IPS-15b (cell line): ENCODE measurements at regions not wholly inside any gene's neighbourhood (a gene's known extent, or its start where the extent isn't known, plus 50 kb on each side); places are given as distances from the start of the nearest gene placed in this dataset.

ENCODE experiments used
- H3K27me3 ChIP-seq: one replicate; pipeline ENCODE4 v1.6.1; 2013; ENCODE audit warnings: low read length; ENCODE audit not compliant: control insufficient read depth, insufficient read depth
- H3K36me3 ChIP-seq: one replicate; pipeline ENCODE4 v1.6.1; 2013; ENCODE audit warnings: low read length; ENCODE audit not compliant: control insufficient read depth, insufficient read depth
- H3K4me1 ChIP-seq: one replicate; pipeline ENCODE4 v1.6.1; 2013; ENCODE audit warnings: mild to moderate bottlenecking, low read length; ENCODE audit not compliant: control insufficient read depth, insufficient read depth
- H3K4me3 ChIP-seq: one replicate; pipeline ENCODE4 v1.5.1; 2013; ENCODE audit warnings: low read depth, low read length
- H3K9ac ChIP-seq: one replicate; pipeline ENCODE4 v1.6.1; 2013; ENCODE audit warnings: low read depth, mild to moderate bottlenecking, low read length
- H3K9me3 ChIP-seq: one replicate; pipeline ENCODE4 v1.6.1; 2013; ENCODE audit warnings: mild to moderate bottlenecking, low read length; ENCODE audit not compliant: control insufficient read depth, insufficient read depth

- H3K9ac ChIP-seq, result no peak overlapping the region
- H3K4me1 ChIP-seq, result no peaks in the 10 kb centered on the region
- no peaks in the 10 kb centered on the region for H3K36me3 ChIP-seq
- no peak overlapping the region for H3K4me3 ChIP-seq
- H3K9me3 ChIP-seq, result no peaks in the 10 kb centered on the region
- H3K27me3 ChIP-seq, result no peaks in the 10 kb centered on the region
These were observed 296.8 kb downstream of the WDR72 start for GRCh38 chr15:53462651-53463050.

GRCh38 chr15:53461677-53462076 lies 297.8 kb downstream of the WDR72 start:
- Histone ChIP-seq H3K4me3 (no peak overlapping the region), H3K4me1 (no peaks in the 10 kb centered on the region), H3K9ac (no peak overlapping the region), H3K9me3 (no peaks in the 10 kb centered on the region), H3K36me3 (no peaks in the 10 kb centered on the region), H3K27me3 (no peaks in the 10 kb centered on the region)

- Histone ChIP-seq H3K36me3 (no peaks in the 10 kb centered on the region), H3K9me3 (no peaks in the 10 kb centered on the region), H3K4me1 (no peaks in the 10 kb centered on the region), H3K9ac (no peak overlapping the region), H3K27me3 (no peaks in the 10 kb centered on the region), H3K4me3 (no peak overlapping the region)
These were observed 300.7 kb downstream of the WDR72 start for GRCh38 chr15:53458736-53459135.

- Histone ChIP-seq H3K4me1 (no peaks in the 10 kb centered on the region), H3K27me3 (no peaks in the 10 kb centered on the region), H3K36me3 (no peaks in the 10 kb centered on the region)
These were observed 302.0 kb downstream of the WDR72 start for GRCh38 chr15:53457479-53457878.

GRCh38 chr15:53454843-53455721 lies 304.4 kb downstream of the WDR72 start:
- Histone ChIP-seq H3K36me3 (no peaks in the 10 kb centered on the region), H3K4me3 (no peak overlapping the region)

More at GRCh38 chr15:53457479-53457878, 302.0 kb downstream of the WDR72 start:
- Histone ChIP-seq H3K9ac (no peak overlapping the region), H3K4me3 (no peak overlapping the region), H3K9me3 (no peaks in the 10 kb centered on the region)

GRCh38 chr15:53454535-53454842 lies 305.0 kb downstream of the WDR72 start:
- Histone ChIP-seq H3K36me3 (no peaks in the 10 kb centered on the region), H3K4me3 (no peak overlapping the region), H3K9ac (no peak overlapping the region), H3K27me3 (no peaks in the 10 kb centered on the region), H3K9me3 (no peaks in the 10 kb centered on the region), H3K4me1 (no peaks in the 10 kb centered on the region)

More at GRCh38 chr15:53454843-53455721, 304.4 kb downstream of the WDR72 start:
- Histone ChIP-seq H3K9ac (no peak overlapping the region), H3K9me3 (no peaks in the 10 kb centered on the region), H3K27me3 (no peaks in the 10 kb centered on the region), H3K4me1 (no peaks in the 10 kb centered on the region)

GRCh38 chr15:53453253-53454105 lies 306.0 kb downstream of the WDR72 start:
- no peaks in the 10 kb centered on the region for H3K27me3 ChIP-seq
- H3K4me3 ChIP-seq, result no peak overlapping the region
- peaks cover 2% of the 10 kb centered on the region for H3K4me1 ChIP-seq
- H3K36me3 ChIP-seq, result no peaks in the 10 kb centered on the region
- no peaks in the 10 kb centered on the region for H3K9me3 ChIP-seq
- no peak overlapping the region for H3K9ac ChIP-seq

- H3K9me3 ChIP-seq, result no peaks in the 10 kb centered on the region
- no peaks in the 10 kb centered on the region for H3K36me3 ChIP-seq
- H3K27me3 ChIP-seq, result no peaks in the 10 kb centered on the region
- peaks cover 13% of the 10 kb centered on the region for H3K4me1 ChIP-seq
- no peak overlapping the region for H3K4me3 ChIP-seq
- no peak overlapping the region for H3K9ac ChIP-seq
These were observed 311.0 kb downstream of the WDR72 start for GRCh38 chr15:53448232-53449015.

- Histone ChIP-seq H3K27me3 (no peaks in the 10 kb centered on the region), H3K9me3 (no peaks in the 10 kb centered on the region), H3K9ac (no peak overlapping the region), H3K36me3 (no peaks in the 10 kb centered on the region), H3K4me3 (no peak overlapping the region), H3K4me1 (peaks cover 13% of the 10 kb centered on the region)
These were observed 311.7 kb downstream of the WDR72 start for GRCh38 chr15:53447742-53448141.

- no peak overlapping the region for H3K4me3 ChIP-seq
- no peaks in the 10 kb centered on the region for H3K27me3 ChIP-seq
- no peaks in the 10 kb centered on the region for H3K9me3 ChIP-seq
- H3K4me1 ChIP-seq, result peaks cover 13% of the 10 kb centered on the region
- no peak overlapping the region for H3K9ac ChIP-seq
- H3K36me3 ChIP-seq, result no peaks in the 10 kb centered on the region
These were observed 312.3 kb downstream of the WDR72 start for GRCh38 chr15:53447053-53447574.

GRCh38 chr15:53446376-53446775 lies 313.1 kb downstream of the WDR72 start:
- Histone ChIP-seq H3K27me3 (no peaks in the 10 kb centered on the region), H3K9ac (no peak overlapping the region), H3K36me3 (no peaks in the 10 kb centered on the region), H3K4me3 (no peak overlapping the region), H3K9me3 (no peaks in the 10 kb centered on the region), H3K4me1 (peaks cover 13% of the 10 kb centered on the region)
